Vagina (tissue), 2 donors: ENCODE measurements at regions not wholly inside any gene's neighbourhood (a gene's known extent, or its start where the extent isn't known, plus 50 kb on each side); places are given as distances from the start of the nearest gene placed in this dataset.

ENCODE experiments used
- DNase-seq, 2 donors: peaks; one replicate each; pipeline ENCODE4 v3.0.0-alpha.2; 2017; ENCODE audit errors: extremely low spot score in 2 of 2
- H3K27ac ChIP-seq: fragments of 200-600 bp; sonication (generic); one replicate; pipeline ENCODE4 v1.5.1; 2019
- H3K27me3 ChIP-seq: fragments of 200-600 bp; sonication (generic); one replicate; pipeline ENCODE4 v1.5.1; 2019
- H3K36me3 ChIP-seq, 2 donors: fragments of 200-600 bp; sonication (generic); one replicate each; pipeline ENCODE4 v1.5.1; 2017 to 2019
- H3K4me1 ChIP-seq: fragments of 200-600 bp; sonication (generic); one replicate; pipeline ENCODE4 v1.5.1; 2019
- H3K4me3 ChIP-seq, 2 donors: fragments of 200-600 bp; sonication (generic); 1 replicate in 1 of 2; 2 replicates in 1 of 2; pipeline ENCODE4 v1.5.1; 2016 to 2019
- H3K9me3 ChIP-seq: fragments of 200-600 bp; sonication (generic); one replicate; pipeline ENCODE4 v1.5.1; 2019
- POLR2A ChIP-seq, 2 donors: fragments of 450-650 bp; IDR thresholded peaks; one replicate each; pipeline ENCODE4 v1.6.1; 2017; ENCODE audit warnings: antibody characterized with exemption in 2 of 2, mild to moderate bottlenecking in 2 of 2, moderate library complexity in 2 of 2
- POLR2AphosphoS5 ChIP-seq, 2 donors: sonication (generic); formaldehyde crosslinking; IDR thresholded peaks; one replicate each; pipeline ENCODE4 v1.9.0; 2017; ENCODE audit warnings: antibody characterized with exemption in 2 of 2, mild to moderate bottlenecking in 2 of 2, low read depth in 1 of 2; ENCODE audit not compliant: insufficient read depth in 1 of 2
- intact Hi-C: fragments of 100-400 bp; cut with DNase I; formaldehyde crosslinking; loops from one replicate; pipeline ENCODE4 v1.15.1; 2023
- TF ChIP-seq, protein P1 (sequence below), 3 experiments: fragments of 450-650 bp in 2 of 3; fragments of 200-600 bp in 1 of 3; sonication (generic) in 1 of 3; IDR thresholded peaks; one replicate each; pipeline ENCODE4 v1.5.1; 2017 to 2019; ENCODE audit warnings: antibody characterized with exemption in 3 of 3, mild to moderate bottlenecking in 2 of 3, moderate library complexity in 2 of 3

- no peaks in the 10 kb centered on the region for H3K27me3 ChIP-seq
- TF ChIP-seq, protein P1, sequence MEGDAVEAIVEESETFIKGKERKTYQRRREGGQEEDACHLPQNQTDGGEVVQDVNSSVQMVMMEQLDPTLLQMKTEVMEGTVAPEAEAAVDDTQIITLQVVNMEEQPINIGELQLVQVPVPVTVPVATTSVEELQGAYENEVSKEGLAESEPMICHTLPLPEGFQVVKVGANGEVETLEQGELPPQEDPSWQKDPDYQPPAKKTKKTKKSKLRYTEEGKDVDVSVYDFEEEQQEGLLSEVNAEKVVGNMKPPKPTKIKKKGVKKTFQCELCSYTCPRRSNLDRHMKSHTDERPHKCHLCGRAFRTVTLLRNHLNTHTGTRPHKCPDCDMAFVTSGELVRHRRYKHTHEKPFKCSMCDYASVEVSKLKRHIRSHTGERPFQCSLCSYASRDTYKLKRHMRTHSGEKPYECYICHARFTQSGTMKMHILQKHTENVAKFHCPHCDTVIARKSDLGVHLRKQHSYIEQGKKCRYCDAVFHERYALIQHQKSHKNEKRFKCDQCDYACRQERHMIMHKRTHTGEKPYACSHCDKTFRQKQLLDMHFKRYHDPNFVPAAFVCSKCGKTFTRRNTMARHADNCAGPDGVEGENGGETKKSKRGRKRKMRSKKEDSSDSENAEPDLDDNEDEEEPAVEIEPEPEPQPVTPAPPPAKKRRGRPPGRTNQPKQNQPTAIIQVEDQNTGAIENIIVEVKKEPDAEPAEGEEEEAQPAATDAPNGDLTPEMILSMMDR (IDR thresholded peaks at IDR 0.05) = no peak
- TF ChIP-seq POLR2AphosphoS5 (IDR thresholded peaks at IDR 0.05; ENCODE audit: insufficient read depth in 1 of 2, low read depth in 1 of 2) (no peak), POLR2A (IDR thresholded peaks at IDR 0.05) (no peak)
- H3K36me3 ChIP-seq = no peaks in the 10 kb centered on the region
- H3K27ac ChIP-seq = no peak overlapping the region
- no peaks in the 10 kb centered on the region for H3K9me3 ChIP-seq
- H3K4me3 ChIP-seq = no peak overlapping the region
- intact Hi-C loops = no loop called here
- DNase-seq = no peak
- H3K4me1 ChIP-seq = no peaks in the 10 kb centered on the region
These were observed 74.9 kb upstream of the CDC42BPA start for GRCh38 chr1:227392984-227393764.

DNA sequence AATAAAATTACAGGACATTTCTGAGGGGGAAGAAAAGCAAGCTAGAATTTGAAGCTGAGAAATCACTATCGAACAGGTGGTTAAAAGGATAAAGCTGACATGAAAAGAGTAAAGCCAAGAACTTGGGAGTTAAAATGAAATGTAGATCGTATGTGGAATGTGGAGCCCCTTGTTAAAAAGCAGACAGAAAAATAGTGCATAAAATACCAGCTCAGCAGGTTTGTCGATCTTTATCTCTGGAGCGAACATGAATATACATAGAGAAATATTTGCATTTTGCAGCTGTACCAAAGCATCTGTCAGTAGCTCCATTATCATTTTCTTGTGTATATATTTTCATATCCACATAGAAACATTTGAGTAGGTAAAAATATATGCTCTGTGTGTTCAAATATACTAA is 73.6 kb upstream of the CDC42BPA start:
- Histone ChIP-seq H3K4me1 (no peaks in the 10 kb centered on the region), H3K27ac (no peak overlapping the region), H3K4me3 (no peak overlapping the region), H3K27me3 (no peaks in the 10 kb centered on the region), H3K36me3 (no peaks in the 10 kb centered on the region), H3K9me3 (no peaks in the 10 kb centered on the region)
- intact Hi-C loops = no loop called here
- TF ChIP-seq POLR2A (IDR thresholded peaks at IDR 0.05) (no peak), POLR2AphosphoS5 (IDR thresholded peaks at IDR 0.05; ENCODE audit: insufficient read depth in 1 of 2, low read depth in 1 of 2) (no peak)
- TF ChIP-seq, protein P1 (IDR thresholded peaks at IDR 0.05) = no peak
- DNase-seq = no peak

- TF ChIP-seq POLR2A (IDR thresholded peaks at IDR 0.05) (no peak), POLR2AphosphoS5 (IDR thresholded peaks at IDR 0.05; ENCODE audit: insufficient read depth in 1 of 2, low read depth in 1 of 2) (no peak)
- TF ChIP-seq, protein P1 (IDR thresholded peaks at IDR 0.05) = no peak
- no peaks in the 10 kb centered on the region for H3K27me3 ChIP-seq
- DNase-seq = no peak
- no peak overlapping the region for H3K4me3 ChIP-seq
- no peaks in the 10 kb centered on the region for H3K9me3 ChIP-seq
- H3K27ac ChIP-seq = no peak overlapping the region
- intact Hi-C loops = no loop called here
- no peaks in the 10 kb centered on the region for H3K4me1 ChIP-seq
- no peaks in the 10 kb centered on the region for H3K36me3 ChIP-seq
These were observed 72.9 kb upstream of the CDC42BPA start for GRCh38 chr1:227391211-227391610.

GRCh38 chr1:227390525-227390924 is 72.2 kb upstream of the CDC42BPA start:
- intact Hi-C loops = no loop called here
- Histone ChIP-seq H3K36me3 (no peaks in the 10 kb centered on the region), H3K9me3 (no peaks in the 10 kb centered on the region), H3K4me1 (no peaks in the 10 kb centered on the region), H3K27ac (no peak overlapping the region), H3K27me3 (no peaks in the 10 kb centered on the region), H3K4me3 (no peak overlapping the region)
- TF ChIP-seq, protein P1 (IDR thresholded peaks at IDR 0.05) = no peak
- TF ChIP-seq POLR2AphosphoS5 (IDR thresholded peaks at IDR 0.05; ENCODE audit: insufficient read depth in 1 of 2, low read depth in 1 of 2) = no peak
- TF ChIP-seq POLR2A (IDR thresholded peaks at IDR 0.05) = no peak
- DNase-seq = no peak
